Brain microvascular endothelial cell (primary cell): ENCODE measurements at regions not wholly inside any gene's neighbourhood (a gene's known extent, or its start where the extent isn't known, plus 50 kb on each side); places are given as distances from the start of the nearest gene placed in this dataset.

ENCODE experiments used
- DNase-seq: peaks from one replicate; pipeline ENCODE4 v3.0.0-alpha.2; 2020
- H3K27ac ChIP-seq: fragments of 250-450 bp; sonication (Bioruptor Pico); 2 replicates; pipeline ENCODE4 v1.5.1; 2020; ENCODE audit warnings: mild to moderate bottlenecking, moderate library complexity
- H3K27me3 ChIP-seq: fragments of 250-450 bp; sonication (Bioruptor Pico); replicated peaks from 2 replicates; pipeline ENCODE4 v1.5.1; 2020; ENCODE audit warnings: mild to moderate bottlenecking
- H3K36me3 ChIP-seq: fragments of 250-450 bp; sonication (Bioruptor Pico); replicated peaks from 2 replicates; pipeline ENCODE4 v1.5.1; 2020; ENCODE audit warnings: mild to moderate bottlenecking
- H3K4me3 ChIP-seq: 2 replicates; pipeline ENCODE4 v1.5.1; 2011; ENCODE audit warnings: low read depth, mild to moderate bottlenecking, control low read depth, low read length, moderate library complexity
- in situ Hi-C: cut with HindIII; loops from 2 replicates; pipeline ENCODE4 v1.10.0; 2017; ENCODE audit warnings: low sequenced_read_pairs, low pct_ligation_motif_present
- TF ChIP-seq, protein P1 (sequence below): IDR thresholded peaks from 2 replicates; pipeline ENCODE4 v1.5.1; 2011; ENCODE audit warnings: low read depth, mild to moderate bottlenecking, moderate library complexity, low read length, control low read depth, inconsistent platforms; ENCODE audit errors: missing control alignments

- no peaks in the 10 kb centered on the region for H3K27me3 ChIP-seq
- no peak overlapping the region for H3K27ac ChIP-seq
- in situ Hi-C loops, result no loop called here
- DNase-seq, result no peak
- H3K4me3 ChIP-seq, result no peak overlapping the region
- TF ChIP-seq, protein P1, sequence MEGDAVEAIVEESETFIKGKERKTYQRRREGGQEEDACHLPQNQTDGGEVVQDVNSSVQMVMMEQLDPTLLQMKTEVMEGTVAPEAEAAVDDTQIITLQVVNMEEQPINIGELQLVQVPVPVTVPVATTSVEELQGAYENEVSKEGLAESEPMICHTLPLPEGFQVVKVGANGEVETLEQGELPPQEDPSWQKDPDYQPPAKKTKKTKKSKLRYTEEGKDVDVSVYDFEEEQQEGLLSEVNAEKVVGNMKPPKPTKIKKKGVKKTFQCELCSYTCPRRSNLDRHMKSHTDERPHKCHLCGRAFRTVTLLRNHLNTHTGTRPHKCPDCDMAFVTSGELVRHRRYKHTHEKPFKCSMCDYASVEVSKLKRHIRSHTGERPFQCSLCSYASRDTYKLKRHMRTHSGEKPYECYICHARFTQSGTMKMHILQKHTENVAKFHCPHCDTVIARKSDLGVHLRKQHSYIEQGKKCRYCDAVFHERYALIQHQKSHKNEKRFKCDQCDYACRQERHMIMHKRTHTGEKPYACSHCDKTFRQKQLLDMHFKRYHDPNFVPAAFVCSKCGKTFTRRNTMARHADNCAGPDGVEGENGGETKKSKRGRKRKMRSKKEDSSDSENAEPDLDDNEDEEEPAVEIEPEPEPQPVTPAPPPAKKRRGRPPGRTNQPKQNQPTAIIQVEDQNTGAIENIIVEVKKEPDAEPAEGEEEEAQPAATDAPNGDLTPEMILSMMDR, result no peak
- H3K36me3 ChIP-seq, result no peaks in the 10 kb centered on the region
Observed at GRCh38 chr9:82535432-82535998, 527.4 kb downstream of the RASEF start.

DNA sequence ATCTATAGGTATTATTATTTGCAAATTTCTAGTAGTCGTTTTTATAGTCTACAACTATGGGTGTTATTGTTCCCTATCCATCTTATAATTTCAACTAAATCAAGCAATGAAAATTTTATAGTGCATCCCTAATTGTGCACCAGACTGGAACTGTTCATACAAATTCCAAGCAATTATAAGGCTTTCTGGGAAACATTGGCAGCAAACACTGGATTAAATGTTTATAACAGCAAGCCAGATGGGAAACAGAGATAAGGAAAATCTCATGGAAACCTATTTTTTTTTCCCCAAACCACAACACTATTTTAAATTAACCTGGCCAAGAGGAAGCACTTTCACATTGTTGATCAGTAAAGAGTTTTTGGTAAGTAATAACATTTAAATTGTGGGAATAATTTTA lies 524.3 kb downstream of the RASEF start:
- H3K36me3 ChIP-seq, result no peaks in the 10 kb centered on the region
- H3K27me3 ChIP-seq, result no peaks in the 10 kb centered on the region
- H3K4me3 ChIP-seq, result no peak overlapping the region
- TF ChIP-seq, protein P1, result no peak
- in situ Hi-C loops, result no loop called here
- no peak overlapping the region for H3K27ac ChIP-seq
- DNase-seq, result no peak

DNA sequence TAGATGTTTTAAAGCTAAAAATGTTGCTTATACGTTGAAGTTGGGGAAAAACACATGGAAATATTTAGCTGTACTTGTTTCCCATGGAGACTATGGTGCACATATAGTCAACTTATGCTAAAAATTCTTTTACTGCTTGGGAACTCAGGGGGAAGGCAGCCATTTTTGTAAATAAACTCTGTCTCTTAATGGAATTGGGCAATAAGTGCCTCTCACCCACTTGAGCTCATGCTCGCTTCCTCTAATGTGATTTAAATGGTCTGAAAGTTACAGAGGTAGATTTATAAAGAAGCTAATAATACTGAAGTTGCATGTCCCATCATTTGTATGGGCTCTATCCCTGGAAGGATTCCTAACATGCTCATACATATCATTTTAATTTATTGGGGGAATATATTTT lies 523.8 kb downstream of the RASEF start:
- in situ Hi-C loops, result no loop called here
- Histone ChIP-seq H3K4me3 (no peak overlapping the region), H3K27ac (no peak overlapping the region), H3K36me3 (no peaks in the 10 kb centered on the region), H3K27me3 (no peaks in the 10 kb centered on the region)
- TF ChIP-seq, protein P1, result no peak
- no peak for DNase-seq

DNA sequence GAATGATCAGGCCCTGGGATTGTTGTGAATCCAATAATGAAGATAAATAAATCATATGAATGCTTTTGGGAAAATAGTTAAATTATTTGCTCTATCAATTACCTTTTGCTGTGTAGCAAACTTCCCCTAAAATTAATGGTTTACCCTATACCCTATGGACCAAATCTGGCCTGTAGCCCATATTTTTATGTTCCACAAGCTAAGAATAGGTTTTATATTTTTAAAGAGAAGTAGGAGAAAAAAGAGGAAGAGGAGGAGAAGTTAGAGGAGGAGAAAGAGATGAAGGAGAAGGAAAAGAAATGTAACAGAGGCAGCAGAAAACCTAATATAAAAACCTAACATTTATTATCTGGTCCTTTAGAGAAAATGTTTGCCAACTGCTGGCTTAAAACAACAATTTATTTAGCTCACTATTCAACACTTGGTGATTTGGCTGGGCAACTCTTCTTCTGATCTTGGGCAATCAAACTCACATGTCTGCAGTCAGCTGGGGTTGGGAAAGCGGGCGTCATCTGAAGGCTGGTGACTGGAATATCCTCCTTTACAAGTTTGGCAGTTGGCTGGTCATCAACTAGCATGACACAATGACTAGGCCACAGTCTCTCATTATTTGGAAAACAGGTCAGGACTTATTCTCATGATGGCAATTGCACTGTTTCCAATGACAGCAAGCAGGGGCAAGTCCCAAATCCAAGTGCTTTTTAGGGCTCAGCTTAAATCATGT lies 522.9 kb downstream of the RASEF start:
- H3K27me3 ChIP-seq, result no peaks in the 10 kb centered on the region
- no peak overlapping the region for H3K27ac ChIP-seq
- H3K4me3 ChIP-seq, result no peak overlapping the region
- TF ChIP-seq, protein P1, result no peak
- no peak for DNase-seq
- in situ Hi-C loops, result no loop called here
- H3K36me3 ChIP-seq, result no peaks in the 10 kb centered on the region

- in situ Hi-C loops, result no loop called here
- TF ChIP-seq, protein P1, result no peak
Observed at GRCh38 chr9:82543726-82544125, 519.2 kb downstream of the RASEF start.

More at GRCh38 chr9:82543726-82544125, 519.2 kb downstream of the RASEF start:
- Histone ChIP-seq H3K27ac (no peak overlapping the region), H3K36me3 (no peaks in the 10 kb centered on the region), H3K27me3 (no peaks in the 10 kb centered on the region), H3K4me3 (no peak overlapping the region)
- no peak for DNase-seq
